Subcutaneous abdominal adipose tissue (tissue), 5 donors: ENCODE measurements at regions not wholly inside any gene's neighbourhood (a gene's known extent, or its start where the extent isn't known, plus 50 kb on each side); places are given as distances from the start of the nearest gene placed in this dataset.

ENCODE experiments used
- H3K27ac ChIP-seq: one replicate; pipeline ENCODE4 v1.7.0; 2013; ENCODE audit warnings: low read depth, mild to moderate bottlenecking, inconsistent platforms, low read length, moderate library complexity
- H3K27me3 ChIP-seq, 5 donors: one replicate each; pipeline ENCODE4 v1.7.0; 2013; ENCODE audit warnings: low read length in 5 of 5, inconsistent platforms in 1 of 5; ENCODE audit not compliant: control insufficient read depth in 5 of 5, insufficient read depth in 4 of 5
- H3K36me3 ChIP-seq, 5 donors: one replicate each; pipeline ENCODE4 v1.7.0; 2013; ENCODE audit warnings: low read length in 5 of 5; ENCODE audit not compliant: control insufficient read depth in 5 of 5, insufficient read depth in 5 of 5
- H3K4me1 ChIP-seq, 5 donors: one replicate each; pipeline ENCODE4 v1.7.0; 2013; ENCODE audit warnings: low read length in 5 of 5, mild to moderate bottlenecking in 3 of 5, moderate library complexity in 1 of 5; ENCODE audit not compliant: control insufficient read depth in 5 of 5, insufficient read depth in 5 of 5
- H3K4me3 ChIP-seq, 5 donors: one replicate each; pipeline ENCODE4 v1.7.0; 2013; ENCODE audit warnings: low read length in 5 of 5, low read depth in 1 of 5
- H3K9ac ChIP-seq, 5 donors: one replicate each; pipeline ENCODE4 v1.7.0; 2013; ENCODE audit warnings: low read length in 5 of 5, mild to moderate bottlenecking in 4 of 5, moderate library complexity in 3 of 5
- H3K9me3 ChIP-seq, 5 donors: one replicate each; pipeline ENCODE4 v1.7.0; 2013; ENCODE audit warnings: low read length in 5 of 5; ENCODE audit not compliant: control insufficient read depth in 5 of 5
- donor health status: healthy.
- donor health status: healthy.
- donor health status: healthy.
- donor health status: healthy.
- donor health status: healthy.

GRCh38 chr7:109127145-109127544 is 557.5 kb downstream of the DNAJB9 start:
- Histone ChIP-seq H3K36me3 (no peaks in the 10 kb centered on the region), H3K27ac (no peak overlapping the region), H3K9me3 (no peaks in the 10 kb centered on the region), H3K27me3 (no peaks in the 10 kb centered on the region), H3K4me3 (no peak overlapping the region), H3K9ac (no peak overlapping the region), H3K4me1 (no peaks in the 10 kb centered on the region)

DNA sequence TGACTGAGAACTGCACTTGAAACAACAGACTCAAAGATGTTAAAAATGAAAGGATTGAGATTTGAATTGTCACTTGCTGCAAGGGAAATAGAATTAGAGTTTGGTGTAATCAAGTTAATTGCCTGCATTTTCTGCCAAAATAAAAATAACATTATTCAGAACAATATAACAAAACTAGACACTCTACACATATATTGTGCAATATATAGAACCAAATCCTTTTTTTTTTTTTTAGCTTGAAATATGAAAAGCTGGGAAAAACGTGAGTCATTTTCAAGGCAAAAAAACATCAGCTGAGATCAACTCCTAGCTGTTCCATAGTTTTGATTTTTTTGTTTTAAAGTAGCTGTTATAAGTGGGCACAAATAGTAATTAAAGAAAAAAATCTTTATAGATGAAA is 561.5 kb downstream of the DNAJB9 start:
- Histone ChIP-seq H3K9me3 (peaks cover 0 to 17% (median 5%) of the 10 kb centered on the region in 5 donors), H3K9ac (no peak overlapping the region), H3K4me1 (no peaks in the 10 kb centered on the region), H3K27me3 (no peaks in the 10 kb centered on the region), H3K36me3 (no peaks in the 10 kb centered on the region), H3K27ac (no peak overlapping the region), H3K4me3 (no peak overlapping the region)

- Histone ChIP-seq H3K9ac (no peak overlapping the region), H3K9me3 (peaks cover 0 to 17% (median 5%) of the 10 kb centered on the region in 5 donors), H3K36me3 (no peaks in the 10 kb centered on the region)
Observed at GRCh38 chr7:109136893-109137292, 567.2 kb downstream of the DNAJB9 start.

DNA sequence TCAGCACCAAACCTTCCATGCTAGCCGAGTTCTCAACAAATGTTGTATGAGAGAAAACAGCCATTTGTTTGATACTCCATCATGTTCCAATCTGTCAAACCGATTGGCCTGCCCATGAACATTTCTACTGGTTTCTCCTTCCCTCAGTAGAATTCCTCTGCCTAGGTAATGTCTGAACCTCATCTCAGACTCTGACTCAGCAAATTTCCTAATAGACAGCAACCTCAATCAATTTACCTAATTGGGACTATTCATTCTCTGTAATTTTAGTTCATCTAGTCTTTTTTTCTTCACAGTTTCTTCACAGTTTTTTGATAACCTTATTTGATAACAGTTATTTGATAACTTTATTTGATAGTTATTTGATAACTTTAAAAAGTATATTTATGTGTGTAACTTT is 585.1 kb downstream of the DNAJB9 start:
- no peaks in the 10 kb centered on the region for H3K4me1 ChIP-seq
- H3K4me3 ChIP-seq: no peak overlapping the region
- H3K9ac ChIP-seq: no peak overlapping the region
- H3K36me3 ChIP-seq: no peaks in the 10 kb centered on the region
- no peaks in the 10 kb centered on the region for H3K9me3 ChIP-seq
- no peaks in the 10 kb centered on the region for H3K27me3 ChIP-seq
- H3K27ac ChIP-seq: no peak overlapping the region

More at GRCh38 chr7:109136893-109137292, 567.2 kb downstream of the DNAJB9 start:
- H3K27me3 ChIP-seq: no peaks in the 10 kb centered on the region
- H3K4me1 ChIP-seq: no peaks in the 10 kb centered on the region
- H3K4me3 ChIP-seq: no peak overlapping the region
- H3K27ac ChIP-seq: no peak overlapping the region

DNA sequence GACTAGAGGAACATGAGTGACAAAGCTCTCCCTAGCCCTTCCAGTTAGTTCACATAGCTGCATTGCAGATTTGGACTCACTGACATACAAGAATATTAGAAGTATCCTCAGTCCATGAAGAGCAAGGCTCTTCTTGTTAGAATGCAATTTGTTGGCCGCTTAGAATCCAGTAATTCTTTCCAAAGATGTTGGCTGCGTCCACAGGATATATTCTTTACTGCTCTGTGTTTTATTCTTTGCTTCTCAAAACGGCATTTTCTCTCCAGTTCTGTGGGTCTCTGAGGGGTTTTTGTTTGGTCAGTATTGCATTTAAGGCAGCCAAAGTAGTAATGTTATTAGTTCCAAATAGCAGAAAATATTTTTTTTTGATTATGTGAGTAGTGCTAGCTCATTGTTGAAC is 588.6 kb downstream of the DNAJB9 start:
- Histone ChIP-seq H3K27ac (no peak overlapping the region), H3K36me3 (no peaks in the 10 kb centered on the region), H3K4me3 (no peak overlapping the region), H3K4me1 (no peaks in the 10 kb centered on the region), H3K9me3 (no peaks in the 10 kb centered on the region), H3K27me3 (no peaks in the 10 kb centered on the region), H3K9ac (no peak overlapping the region)

GRCh38 chr7:109176661-109177060 is 607.0 kb downstream of the DNAJB9 start:
- Histone ChIP-seq H3K4me3 (no peak overlapping the region), H3K36me3 (no peaks in the 10 kb centered on the region)

DNA sequence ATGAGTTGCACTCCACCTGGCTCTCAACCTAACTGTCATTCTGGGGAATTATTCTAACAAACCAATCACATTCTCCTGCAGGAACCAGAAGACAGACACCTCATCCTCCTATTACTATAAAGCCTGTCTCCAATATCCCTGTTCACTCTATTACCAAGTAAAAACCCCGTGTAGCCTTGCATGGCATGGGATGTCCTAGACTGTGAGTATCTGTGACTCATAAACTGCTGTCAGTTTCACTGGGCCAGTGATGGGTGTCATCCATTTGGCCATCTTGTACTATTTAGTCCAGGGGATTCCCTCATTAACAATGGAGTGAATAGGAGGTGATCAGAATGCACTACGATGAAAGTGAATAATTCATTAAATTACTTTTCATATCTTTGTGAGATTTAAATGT is 608.7 kb downstream of the DNAJB9 start:
- Histone ChIP-seq H3K4me1 (no peaks in the 10 kb centered on the region), H3K27me3 (no peaks in the 10 kb centered on the region), H3K9ac (no peak overlapping the region), H3K36me3 (no peaks in the 10 kb centered on the region), H3K4me3 (no peak overlapping the region), H3K9me3 (peaks cover 0 to 5% (median 0%) of the 10 kb centered on the region in 5 donors), H3K27ac (no peak overlapping the region)

More at GRCh38 chr7:109176661-109177060, 607.0 kb downstream of the DNAJB9 start:
- H3K27ac ChIP-seq: no peak overlapping the region
- H3K27me3 ChIP-seq: no peaks in the 10 kb centered on the region
- H3K9ac ChIP-seq: no peak overlapping the region
- no peaks in the 10 kb centered on the region for H3K9me3 ChIP-seq
- H3K4me1 ChIP-seq: no peaks in the 10 kb centered on the region

GRCh38 chr7:109179601-109180000 is 609.9 kb downstream of the DNAJB9 start:
- no peak overlapping the region for H3K9ac ChIP-seq
- no peak overlapping the region for H3K27ac ChIP-seq
- no peaks in the 10 kb centered on the region for H3K36me3 ChIP-seq
- H3K4me3 ChIP-seq: no peak overlapping the region
- H3K4me1 ChIP-seq: no peaks in the 10 kb centered on the region
- H3K9me3 ChIP-seq: peaks cover 0 to 5% (median 0%) of the 10 kb centered on the region in 5 donors
- no peaks in the 10 kb centered on the region for H3K27me3 ChIP-seq

- Histone ChIP-seq H3K4me3 (no peak overlapping the region), H3K27ac (no peak overlapping the region), H3K9me3 (no peaks in the 10 kb centered on the region), H3K4me1 (no peaks in the 10 kb centered on the region), H3K36me3 (no peaks in the 10 kb centered on the region), H3K9ac (no peak overlapping the region), H3K27me3 (no peaks in the 10 kb centered on the region)
Observed at GRCh38 chr7:109190766-109191398, 621.2 kb downstream of the DNAJB9 start.

DNA sequence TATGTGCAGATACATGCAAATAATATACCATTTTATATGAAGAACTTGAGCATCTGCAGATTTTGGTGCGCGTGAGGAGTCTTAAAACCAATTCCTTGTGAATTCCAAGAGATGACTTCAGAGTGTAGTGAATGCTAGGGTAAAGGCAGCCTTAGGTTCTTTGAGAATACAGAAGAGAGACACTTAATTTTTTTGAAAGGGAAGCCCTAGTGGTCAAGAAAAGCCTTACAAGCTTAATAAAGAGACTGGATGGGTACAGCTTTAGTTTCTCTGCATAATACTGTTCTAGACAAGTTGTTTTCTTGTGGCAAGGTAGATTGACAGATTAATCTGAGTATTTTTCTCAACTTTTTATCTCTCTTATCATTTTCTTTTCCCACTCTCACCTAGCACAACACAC is 636.5 kb downstream of the DNAJB9 start:
- Histone ChIP-seq H3K27me3 (no peaks in the 10 kb centered on the region), H3K36me3 (no peaks in the 10 kb centered on the region), H3K4me3 (no peak overlapping the region), H3K9ac (no peak overlapping the region), H3K4me1 (no peaks in the 10 kb centered on the region), H3K27ac (no peak overlapping the region), H3K9me3 (peaks cover 0 to 4% (median 3%) of the 10 kb centered on the region in 5 donors)
